SK-N-SH (cell line): ENCODE measurements at regions not wholly inside any gene's neighbourhood (a gene's known extent, or its start where the extent isn't known, plus 50 kb on each side); places are given as distances from the start of the nearest gene placed in this dataset.

Experiments used
- CTCF ChIA-PET: fragments of 300-600, 350-600 bp; formaldehyde crosslinking; extraction: SDS; loops from one replicate; lab custom pipeline; 2021; lab: Yijun Ruan, JAX
- POLR2A ChIA-PET: fragments of 350-600 bp; sonication (Branson Sonifier 250); formaldehyde crosslinking; extraction: SDS; loops from one replicate; lab custom pipeline; 2020; ENCODE audit warnings: antibody characterized with exemption, inconsistent platforms; lab: Yijun Ruan, JAX
- DNase-seq: peaks from one replicate; pipeline ENCODE4 v3.0.0; 2012
- H2AFZ ChIP-seq: fragments of 200-600 bp; sonication (generic); 2 replicates; pipeline ENCODE4 v1.8.1; 2016; ENCODE audit warnings: antibody characterized with exemption, mild to moderate bottlenecking, low read depth
- H3F3A ChIP-seq: fragments of 200-600 bp; sonication (generic); replicated peaks from 2 replicates; pipeline ENCODE3; 2016; ENCODE audit warnings: antibody characterized with exemption, mild to moderate bottlenecking; ENCODE audit not compliant: insufficient read depth
- H3K27ac ChIP-seq, 2 experiments: fragments of 200-500 bp in 1 of 2; fragments of 200-600 bp in 1 of 2; sonication (Bioruptor generic) in 1 of 2; sonication (generic), shearing (Covaris generic) in 1 of 2; 2 replicates each; pipeline versions ENCODE4 v1.5.1 to v1.6.1; 2014 to 2016; ENCODE audit warnings: low read depth in 2 of 2, inconsistent platforms in 1 of 2, low read length in 1 of 2, mild to moderate bottlenecking in 1 of 2, mixed read lengths in 1 of 2
- H3K27me3 ChIP-seq: fragments of 200-600 bp; sonication (generic), shearing (Covaris generic); 2 replicates; pipeline ENCODE4 v1.6.1; 2016; ENCODE audit warnings: mixed run types; ENCODE audit not compliant: insufficient read depth
- H3K36me3 ChIP-seq, 2 experiments: fragments of 200-500 bp in 1 of 2; fragments of 200-600 bp in 1 of 2; sonication (Bioruptor generic) in 1 of 2; sonication (generic) in 1 of 2; replicated peaks in 1 of 2; 2 replicates each; pipeline versions ENCODE3 to v1.5.1; 2014 to 2016; ENCODE audit warnings: low read length in 1 of 2, mild to moderate bottlenecking in 1 of 2; ENCODE audit not compliant: insufficient read depth in 2 of 2, control insufficient read depth in 1 of 2
- H3K4me1 ChIP-seq, 2 experiments: fragments of 200-500 bp in 1 of 2; fragments of 200-600 bp in 1 of 2; sonication (Bioruptor generic) in 1 of 2; sonication (generic), shearing (Covaris generic) in 1 of 2; 2 replicates each; pipeline versions ENCODE4 v1.5.1 to v1.6.1; 2014 to 2016; ENCODE audit warnings: low read depth in 1 of 2, low read length in 1 of 2, mixed run types in 1 of 2; ENCODE audit not compliant: insufficient read depth in 2 of 2, control insufficient read depth in 1 of 2
- H3K4me2 ChIP-seq: fragments of 200-600 bp; sonication (generic), shearing (Covaris generic); 2 replicates; pipeline ENCODE4 v1.6.1; 2017; ENCODE audit warnings: mixed run types
- H3K4me3 ChIP-seq, 2 experiments: fragments of 200-500 bp in 1 of 2; fragments of 200-600 bp in 1 of 2; sonication (Bioruptor generic) in 1 of 2; sonication (generic), shearing (Covaris generic) in 1 of 2; 2 replicates each; pipeline versions ENCODE4 v1.5.1 to v1.8.1; 2014 to 2016; ENCODE audit warnings: low read depth in 2 of 2, inconsistent platforms in 1 of 2, low read length in 1 of 2, mild to moderate bottlenecking in 1 of 2, mixed read lengths in 1 of 2, moderate library complexity in 1 of 2
- H3K79me2 ChIP-seq: fragments of 200-600 bp; sonication (generic); 2 replicates; pipeline ENCODE4 v1.8.1; 2017; ENCODE audit warnings: mild to moderate bottlenecking; ENCODE audit not compliant: insufficient read depth
- H3K9ac ChIP-seq: fragments of 200-600 bp; sonication (generic); 2 replicates; pipeline ENCODE4 v1.6.1; 2017; ENCODE audit warnings: mixed run types
- H3K9me2 ChIP-seq: fragments of 200-600 bp; sonication (generic); 2 replicates; pipeline ENCODE4 v1.6.1; 2017; ENCODE audit warnings: mixed run types
- H3K9me3 ChIP-seq: fragments of 200-600 bp; sonication (generic); 2 replicates; pipeline ENCODE4 v1.6.1; 2017; ENCODE audit warnings: mixed run types, mild to moderate bottlenecking, moderate library complexity
- H4K20me1 ChIP-seq: fragments of 200-600 bp; sonication (generic); 2 replicates; pipeline ENCODE4 v1.6.1; 2017; ENCODE audit warnings: mild to moderate bottlenecking, mixed run types; ENCODE audit not compliant: insufficient read depth
- CHD2 ChIP-seq: fragments of 150-350 bp; IDR thresholded peaks from 2 replicates; pipeline ENCODE4 v1.6.1; 2018; ENCODE audit warnings: low read length; ENCODE audit not compliant: partially characterized antibody
- ELF1 ChIP-seq: IDR thresholded peaks from 2 replicates; pipeline ENCODE4 v1.4.0; 2012
- FOSL2 ChIP-seq: IDR thresholded peaks from 2 replicates; pipeline ENCODE4 v1.4.0; 2012; ENCODE audit warnings: low read depth, mild to moderate bottlenecking, moderate library complexity, borderline replicate concordance
- FOXJ3 ChIP-seq: sonication (generic); formaldehyde crosslinking; IDR thresholded peaks from 2 replicates; pipeline ENCODE4 v1.5.1; 2020; ENCODE audit warnings: mild to moderate bottlenecking, missing genetic modification reagents
- FOXM1 ChIP-seq: IDR thresholded peaks from 2 replicates; pipeline ENCODE4 v1.4.0; 2012; ENCODE audit warnings: low read depth, mild to moderate bottlenecking
- GABPA ChIP-seq: IDR thresholded peaks from 2 replicates; pipeline ENCODE4 v1.4.0; 2012; ENCODE audit warnings: low read depth, mild to moderate bottlenecking
- GATA2 ChIP-seq: sonication (generic); formaldehyde crosslinking; IDR thresholded peaks from 2 replicates; pipeline ENCODE4 v1.5.0; 2020; ENCODE audit warnings: mild to moderate bottlenecking, missing genetic modification reagents
- IRF3 ChIP-seq: fragments of 150-350 bp; IDR thresholded peaks from 2 replicates; pipeline ENCODE4 v1.6.1; 2016; ENCODE audit warnings: mild to moderate bottlenecking, low read depth, low read length
- JUND ChIP-seq: IDR thresholded peaks from 2 replicates; pipeline ENCODE4 v1.4.0; 2012
- MAX ChIP-seq: IDR thresholded peaks from 2 replicates; pipeline ENCODE4 v1.4.0; 2012; ENCODE audit warnings: low read depth
- MEF2A ChIP-seq: IDR thresholded peaks from 2 replicates; pipeline ENCODE4 v1.4.0; 2012; ENCODE audit warnings: low read depth, borderline replicate concordance
- MXI1 ChIP-seq: IDR thresholded peaks from 2 replicates; pipeline ENCODE4 v1.6.1; 2012; ENCODE audit warnings: mild to moderate bottlenecking, low read depth, low read length, improper control_type of control experiment
- NRF1 ChIP-seq: IDR thresholded peaks from 2 replicates; pipeline ENCODE4 v1.6.1; 2012; ENCODE audit warnings: low read depth, mild to moderate bottlenecking, low read length
- PBX3 ChIP-seq: IDR thresholded peaks from 2 replicates; pipeline ENCODE4; 2012
- POLR2AphosphoS5 ChIP-seq: IDR thresholded peaks from 2 replicates; pipeline ENCODE4 v1.6.1; 2012; ENCODE audit warnings: low read depth, low read length
- RAD21 ChIP-seq: IDR thresholded peaks from 2 replicates; pipeline ENCODE4 v1.6.1; 2012; ENCODE audit warnings: mild to moderate bottlenecking, low read length
- RCOR1 ChIP-seq: fragments of 150-350 bp; IDR thresholded peaks from 2 replicates; pipeline ENCODE4 v1.6.1; 2017; ENCODE audit warnings: antibody characterized with exemption, low read length
- RFX5 ChIP-seq: IDR thresholded peaks from 2 replicates; pipeline ENCODE4 v1.6.1; 2012; ENCODE audit warnings: mild to moderate bottlenecking, improper control_type of control experiment, low read length
- SIN3A ChIP-seq: IDR thresholded peaks from 2 replicates; pipeline ENCODE4 v1.6.1; 2012; ENCODE audit warnings: low read depth, mild to moderate bottlenecking, low read length, moderate library complexity, borderline replicate concordance
- TAF1 ChIP-seq: IDR thresholded peaks from 2 replicates; pipeline ENCODE4 v1.6.1; 2012; ENCODE audit warnings: low read depth, mild to moderate bottlenecking, low read length, moderate library complexity, borderline replicate concordance
- TCF12 ChIP-seq: IDR thresholded peaks from 2 replicates; pipeline ENCODE4 v1.4.0; 2012
- TEAD4 ChIP-seq: IDR thresholded peaks from 2 replicates; pipeline ENCODE4 v1.4.0; 2012; ENCODE audit warnings: mild to moderate bottlenecking, borderline replicate concordance; ENCODE audit not compliant: insufficient read depth
- USF1 ChIP-seq: IDR thresholded peaks from 2 replicates; pipeline ENCODE4 v1.4.0; 2012; ENCODE audit warnings: low read depth, borderline replicate concordance
- USF2 ChIP-seq: fragments of 150-350 bp; IDR thresholded peaks from 2 replicates; pipeline ENCODE4 v1.6.1; 2017; ENCODE audit warnings: antibody characterized with exemption, low read length, low read depth, borderline replicate concordance
- YY1 ChIP-seq: IDR thresholded peaks from 2 replicates; pipeline ENCODE4 v1.4.0; 2012; ENCODE audit warnings: low read depth, mild to moderate bottlenecking
- ZBTB33 ChIP-seq: IDR thresholded peaks from 2 replicates; pipeline ENCODE4 v1.4.0; 2012; ENCODE audit warnings: low read depth, borderline replicate concordance
- WGBS: methylation state at CpG from one replicate; pipeline ENCODE4 v1.1.6; 2017; ENCODE audit warnings: low lambda C conversion rate; 5-methylcytosine and 5-hydroxymethylcytosine counted together

- 23% methylated on average over 2 of the region's 2 CpGs for WGBS
- Histone ChIP-seq H4K20me1 (no peaks in the 10 kb centered on the region), H3K27me3 (no peaks in the 10 kb centered on the region), H3K9me2 (no peaks in the 10 kb centered on the region), H3K4me2 (no peak overlapping the region), H3K4me3 (no peak overlapping the region), H3K36me3 (no peaks in the 10 kb centered on the region), H3K9ac (no peak overlapping the region), H3K4me1 (no peaks in the 10 kb centered on the region), H3F3A (peaks cover 3% of the 10 kb centered on the region), H3K27ac (no peak overlapping the region), H3K9me3 (no peaks in the 10 kb centered on the region), H2AFZ (no peak overlapping the region), H3K79me2 (no peaks in the 10 kb centered on the region)
- POLR2A ChIA-PET, result no interaction called here
- TF ChIP-seq GATA2, result no peak
- TF ChIP-seq CHD2, result no peak
- no peak for TF ChIP-seq MAX
- no peak for TF ChIP-seq RCOR1
- no peak for TF ChIP-seq USF2
- no peak for TF ChIP-seq MEF2A
- no peak for TF ChIP-seq TCF12
- no peak for TF ChIP-seq POLR2AphosphoS5
- TF ChIP-seq IRF3, result no peak
- no peak for TF ChIP-seq TAF1
- TF ChIP-seq JUND, result no peak
- TF ChIP-seq FOXJ3, result no peak
- TF ChIP-seq YY1, result no peak
- TF ChIP-seq PBX3, result no peak
- TF ChIP-seq RAD21, result no peak
- no peak for TF ChIP-seq RFX5
- TF ChIP-seq ELF1, result no peak
- TF ChIP-seq FOSL2, result no peak
- no peak for TF ChIP-seq SIN3A
- DNase-seq, result no peak
- CTCF ChIA-PET, result no interaction called here
Observed at GRCh38 chr2:210961249-210961648, 404.9 kb downstream of the CPS1 start.

GRCh38 chr2:210963386-210963785 lies 407.0 kb downstream of the CPS1 start:
- Histone ChIP-seq H3K4me3 (no peak overlapping the region), H3F3A (no peaks in the 10 kb centered on the region), H2AFZ (no peak overlapping the region), H3K9me3 (no peaks in the 10 kb centered on the region), H3K9me2 (no peaks in the 10 kb centered on the region), H4K20me1 (no peaks in the 10 kb centered on the region), H3K27me3 (no peaks in the 10 kb centered on the region), H3K79me2 (no peaks in the 10 kb centered on the region), H3K9ac (no peak overlapping the region), H3K36me3 (no peaks in the 10 kb centered on the region), H3K4me2 (no peak overlapping the region), H3K27ac (no peak overlapping the region), H3K4me1 (no peaks in the 10 kb centered on the region)
- POLR2A ChIA-PET, result no interaction called here
- no peak for DNase-seq
- CTCF ChIA-PET, result interaction anchor here (0.7 kb wide), 1 partner anchor 486 kb away, joined by 3 read pairs; no protein-coding TSS in a partner anchor
- WGBS, result 58% methylated on average over 2 of the region's 2 CpGs
- TF ChIP-seq ZBTB33 (no peak), RAD21 (no peak), YY1 (no peak), RCOR1 (no peak), TEAD4 (no peak), MXI1 (no peak), FOXM1 (no peak), FOSL2 (no peak), USF1 (no peak), MEF2A (no peak), JUND (no peak), GABPA (no peak), SIN3A (no peak), NRF1 (no peak), ELF1 (no peak)
